OCI-LY3 (cell line): ENCODE measurements at regions not wholly inside any gene's neighbourhood (a gene's known extent, or its start where the extent isn't known, plus 50 kb on each side); places are given as distances from the start of the nearest gene placed in this dataset.

Experiments
- EZH2phosphoT487 ChIP-seq: fragments of 200-600 bp; shearing (Covaris generic); IDR thresholded peaks from 2 replicates; pipeline ENCODE4 v1.6.1; 2018; ENCODE audit warnings: antibody characterized with exemption, mixed run types, low read depth
- TF ChIP-seq, protein P1 (sequence below): fragments of 200-600, 300-600 bp; sonication (generic); IDR thresholded peaks from 2 replicates; pipeline ENCODE4 v1.5.1; 2014; ENCODE audit warnings: antibody characterized with exemption, low read length, low read depth

DNA sequence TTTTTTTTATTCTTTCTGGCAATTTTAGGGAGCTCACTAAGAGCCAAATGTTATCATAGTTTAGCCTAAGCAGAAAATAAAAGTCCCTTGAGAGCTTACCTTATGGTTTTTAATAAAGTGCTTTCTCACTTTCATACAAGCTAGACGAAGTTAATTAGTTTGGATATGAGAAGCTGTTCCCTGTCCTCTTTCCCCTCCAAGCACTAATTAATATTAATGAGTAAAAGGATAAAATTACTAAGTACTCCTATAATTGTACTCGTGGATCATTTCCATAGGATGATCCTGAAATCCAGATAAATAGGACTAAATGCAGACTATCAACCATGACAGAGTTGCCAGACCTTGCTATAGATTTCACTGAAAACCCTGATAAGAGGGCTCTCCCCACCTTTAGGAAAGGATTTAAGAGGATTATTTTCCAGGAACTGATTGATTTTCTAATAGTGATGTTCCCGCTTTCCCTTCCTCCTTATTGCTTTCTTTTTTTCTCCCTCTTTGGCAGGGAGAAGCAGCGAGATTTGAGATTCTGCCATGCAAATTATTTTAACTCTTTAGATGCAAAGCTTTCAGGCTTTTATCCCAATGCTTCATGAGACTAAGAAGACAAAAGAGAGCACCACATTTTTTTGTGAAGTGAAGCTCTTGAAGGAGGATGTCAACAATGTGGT, 58.3 kb upstream of the HECW1 start:
- TF ChIP-seq, protein P1, sequence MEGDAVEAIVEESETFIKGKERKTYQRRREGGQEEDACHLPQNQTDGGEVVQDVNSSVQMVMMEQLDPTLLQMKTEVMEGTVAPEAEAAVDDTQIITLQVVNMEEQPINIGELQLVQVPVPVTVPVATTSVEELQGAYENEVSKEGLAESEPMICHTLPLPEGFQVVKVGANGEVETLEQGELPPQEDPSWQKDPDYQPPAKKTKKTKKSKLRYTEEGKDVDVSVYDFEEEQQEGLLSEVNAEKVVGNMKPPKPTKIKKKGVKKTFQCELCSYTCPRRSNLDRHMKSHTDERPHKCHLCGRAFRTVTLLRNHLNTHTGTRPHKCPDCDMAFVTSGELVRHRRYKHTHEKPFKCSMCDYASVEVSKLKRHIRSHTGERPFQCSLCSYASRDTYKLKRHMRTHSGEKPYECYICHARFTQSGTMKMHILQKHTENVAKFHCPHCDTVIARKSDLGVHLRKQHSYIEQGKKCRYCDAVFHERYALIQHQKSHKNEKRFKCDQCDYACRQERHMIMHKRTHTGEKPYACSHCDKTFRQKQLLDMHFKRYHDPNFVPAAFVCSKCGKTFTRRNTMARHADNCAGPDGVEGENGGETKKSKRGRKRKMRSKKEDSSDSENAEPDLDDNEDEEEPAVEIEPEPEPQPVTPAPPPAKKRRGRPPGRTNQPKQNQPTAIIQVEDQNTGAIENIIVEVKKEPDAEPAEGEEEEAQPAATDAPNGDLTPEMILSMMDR = no peak
- TF ChIP-seq EZH2phosphoT487 = no peak
